ENCODE measurements at regions not wholly inside any gene's neighbourhood (a gene's known extent, or its start where the extent isn't known, plus 50 kb on each side); places are given as distances from the start of the nearest gene placed in this dataset.

DNA sequence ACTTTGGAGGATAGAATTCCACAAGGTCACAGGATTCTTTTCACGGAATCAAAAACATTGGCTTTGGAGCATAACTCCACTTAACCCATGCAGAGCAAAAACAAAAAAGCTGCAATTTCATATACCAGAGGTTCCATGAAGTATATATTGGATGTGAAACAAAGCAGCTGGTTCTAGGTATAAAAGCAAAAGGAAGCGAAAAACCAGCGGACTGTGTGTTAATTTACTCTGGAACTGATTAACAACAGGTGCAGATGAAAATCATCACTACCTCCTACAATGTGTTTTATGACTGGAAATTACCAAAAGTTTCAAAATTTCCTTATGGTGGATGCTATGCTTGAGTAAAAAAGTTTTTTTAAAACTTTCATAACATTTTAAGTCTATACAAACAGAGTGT lies 54.4 kb upstream of the LINC00305 start:
- TF ChIP-seq, protein P1, sequence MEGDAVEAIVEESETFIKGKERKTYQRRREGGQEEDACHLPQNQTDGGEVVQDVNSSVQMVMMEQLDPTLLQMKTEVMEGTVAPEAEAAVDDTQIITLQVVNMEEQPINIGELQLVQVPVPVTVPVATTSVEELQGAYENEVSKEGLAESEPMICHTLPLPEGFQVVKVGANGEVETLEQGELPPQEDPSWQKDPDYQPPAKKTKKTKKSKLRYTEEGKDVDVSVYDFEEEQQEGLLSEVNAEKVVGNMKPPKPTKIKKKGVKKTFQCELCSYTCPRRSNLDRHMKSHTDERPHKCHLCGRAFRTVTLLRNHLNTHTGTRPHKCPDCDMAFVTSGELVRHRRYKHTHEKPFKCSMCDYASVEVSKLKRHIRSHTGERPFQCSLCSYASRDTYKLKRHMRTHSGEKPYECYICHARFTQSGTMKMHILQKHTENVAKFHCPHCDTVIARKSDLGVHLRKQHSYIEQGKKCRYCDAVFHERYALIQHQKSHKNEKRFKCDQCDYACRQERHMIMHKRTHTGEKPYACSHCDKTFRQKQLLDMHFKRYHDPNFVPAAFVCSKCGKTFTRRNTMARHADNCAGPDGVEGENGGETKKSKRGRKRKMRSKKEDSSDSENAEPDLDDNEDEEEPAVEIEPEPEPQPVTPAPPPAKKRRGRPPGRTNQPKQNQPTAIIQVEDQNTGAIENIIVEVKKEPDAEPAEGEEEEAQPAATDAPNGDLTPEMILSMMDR (optimal IDR thresholded peaks at IDR 0.05 in 1 of 3, IDR thresholded peaks at IDR 0.05 in 1 of 3, conservative IDR thresholded peaks at IDR 0.05 in 1 of 3; ENCODE audit: extremely low read depth in 1 of 3, insufficient read depth in 2 of 3, low read length in 3 of 3), result no peak
- no peak for TF ChIP-seq EZH2 (IDR thresholded peaks at IDR 0.05; ENCODE audit: low read length)

All from keratinocyte (primary cell).